Gastrocnemius medialis (tissue), 4 donors: ENCODE measurements at regions not wholly inside any gene's neighbourhood (a gene's known extent, or its start where the extent isn't known, plus 50 kb on each side); places are given as distances from the start of the nearest gene placed in this dataset.

Experiments used
- CTCF ChIP-seq, 5 experiments: fragments of 450-650 bp in 3 of 5; fragments of 200-600 bp in 2 of 5; sonication (generic) in 2 of 5; IDR thresholded peaks in 4 of 5; conservative IDR thresholded peaks in 1 of 5; 1 replicate in 4 of 5; 2 replicates in 1 of 5; pipeline ENCODE4 v1.5.1; 2016 to 2019; ENCODE audit warnings: antibody characterized with exemption in 5 of 5, mild to moderate bottlenecking in 3 of 5, moderate library complexity in 3 of 5
- POLR2A ChIP-seq, 2 donors: fragments of 450-650 bp; IDR thresholded peaks; one replicate each; pipeline ENCODE4 v1.6.1; 2017; ENCODE audit warnings: antibody characterized with exemption in 2 of 2, mild to moderate bottlenecking in 2 of 2, moderate library complexity in 2 of 2

GRCh38 chr5:68443091-68443490, 227.5 kb downstream of the PIK3R1 start:
- TF ChIP-seq CTCF (IDR thresholded peaks at IDR 0.05 in 4 of 5, conservative IDR thresholded peaks at IDR 0.05 in 1 of 5) (no peak), POLR2A (IDR thresholded peaks at IDR 0.05) (no peak)
